GM23338 (cell line): ENCODE measurements at regions not wholly inside any gene's neighbourhood (a gene's known extent, or its start where the extent isn't known, plus 50 kb on each side); places are given as distances from the start of the nearest gene placed in this dataset.

ENCODE experiments used
- ATAC-seq: fragments of 200-7000 bp; cut with Tn5 transposase; 3 replicates; pipeline ENCODE4 v1.9.1; 2020
- DNase-seq: peaks from one replicate; pipeline ENCODE4 v3.0.0-alpha.2; 2015; ENCODE audit warnings: low spot score
- H2AFZ ChIP-seq: fragments of 200-600 bp; sonication (generic); 2 replicates; pipeline ENCODE4 v1.8.0; 2016; ENCODE audit warnings: antibody characterized with exemption, mild to moderate bottlenecking, moderate library complexity
- H3F3A ChIP-seq: fragments of 200-600 bp; sonication (generic); replicated peaks from 2 replicates; pipeline ENCODE4 v1.8.0; 2017; ENCODE audit warnings: antibody characterized with exemption, mixed run types, low read depth
- H3K27ac ChIP-seq: fragments of 200-600 bp; sonication (generic); 2 replicates; pipeline ENCODE4 v1.6.1; 2016; ENCODE audit warnings: low read depth
- H3K27me3 ChIP-seq: fragments of 200-600 bp; sonication (generic); 2 replicates; pipeline ENCODE4 v1.8.0; 2016; ENCODE audit warnings: mild to moderate bottlenecking, mixed run types, moderate library complexity; ENCODE audit not compliant: insufficient read depth
- H3K36me3 ChIP-seq: fragments of 200-600 bp; sonication (generic); 2 replicates; pipeline ENCODE4 v1.8.0; 2016; ENCODE audit warnings: mild to moderate bottlenecking; ENCODE audit not compliant: insufficient read depth
- H3K4me1 ChIP-seq: fragments of 200-600 bp; sonication (generic); 2 replicates; pipeline ENCODE4 v1.8.0; 2016; ENCODE audit warnings: mild to moderate bottlenecking, moderate library complexity; ENCODE audit not compliant: insufficient read depth
- H3K4me2 ChIP-seq: fragments of 200-600 bp; sonication (generic); 2 replicates; pipeline ENCODE4 v1.7.1; 2017; ENCODE audit warnings: mixed run types
- H3K4me3 ChIP-seq: fragments of 200-600 bp; sonication (generic); 2 replicates; pipeline ENCODE4 v1.6.1; 2016; ENCODE audit warnings: mixed run types
- H3K79me2 ChIP-seq: fragments of 200-600 bp; sonication (generic); replicated peaks from 2 replicates; pipeline ENCODE4 v1.8.0; 2017; ENCODE audit warnings: mild to moderate bottlenecking; ENCODE audit not compliant: insufficient read depth
- H3K9me2 ChIP-seq: fragments of 200-600 bp; sonication (generic); 2 replicates; pipeline ENCODE4 v1.8.0; 2017; ENCODE audit not compliant: insufficient read depth
- H4K20me1 ChIP-seq: fragments of 200-600 bp; sonication (generic); replicated peaks from 2 replicates; pipeline ENCODE4 v1.8.0; 2017; ENCODE audit warnings: mild to moderate bottlenecking; ENCODE audit not compliant: insufficient read depth
- H3K27ac Mint-ChIP-seq: 2 replicates; pipeline ENCODE4 v1.8.0; 2020; ENCODE audit warnings: inconsistent platforms, mild to moderate bottlenecking, moderate library complexity, mixed read lengths
- H3K27me3 Mint-ChIP-seq: 3 replicates; pipeline ENCODE4 v1.8.0; 2022; ENCODE audit warnings: low read depth, mild to moderate bottlenecking, moderate library complexity, mixed read lengths, inconsistent platforms; ENCODE audit not compliant: insufficient read depth, poor library complexity
- H3K36me3 Mint-ChIP-seq: 3 replicates; pipeline ENCODE4 v1.8.0; 2021; ENCODE audit warnings: low read depth, mild to moderate bottlenecking, inconsistent platforms, moderate library complexity, mixed read lengths
- H3K4me1 Mint-ChIP-seq: 3 replicates; pipeline ENCODE4 v1.8.0; 2020; ENCODE audit warnings: mild to moderate bottlenecking, inconsistent platforms, mixed read lengths
- H3K4me3 Mint-ChIP-seq: 3 replicates; pipeline ENCODE4 v1.8.0; 2021; ENCODE audit warnings: moderate library complexity, mild to moderate bottlenecking, inconsistent platforms, mixed read lengths
- H3K9me3 Mint-ChIP-seq: 3 replicates; pipeline ENCODE4 v1.8.0; 2020; ENCODE audit warnings: moderate library complexity, mild to moderate bottlenecking, inconsistent platforms, mixed read lengths
- CTCF ChIP-seq, 2 experiments: fragments of 200-600 bp in 1 of 2; sonication (generic) in 1 of 2; conservative IDR thresholded peaks; 2 replicates each; pipeline versions ENCODE4 v1.5.1 to v1.6.1; 2016 to 2017; ENCODE audit warnings: antibody characterized with exemption in 2 of 2, low read depth in 2 of 2, mild to moderate bottlenecking in 2 of 2, moderate library complexity in 1 of 2
- ETS1 ChIP-seq: IDR thresholded peaks from 2 replicates; pipeline ENCODE4 v1.6.1; 2016; ENCODE audit warnings: antibody characterized with exemption
- EZH2 ChIP-seq: fragments of 200-600 bp; sonication (generic); IDR thresholded peaks from one replicate; pipeline ENCODE4 v1.8.0; 2017; ENCODE audit warnings: antibody characterized with exemption, mild to moderate bottlenecking, low read depth; ENCODE audit not compliant: unreplicated experiment
- EZH2phosphoT487 ChIP-seq: fragments of 200-600 bp; sonication (generic); IDR thresholded peaks from one replicate; pipeline ENCODE4 v1.8.1; 2018; ENCODE audit warnings: antibody characterized with exemption; ENCODE audit not compliant: unreplicated experiment
- JUNB ChIP-seq: IDR thresholded peaks from one replicate; pipeline ENCODE4 v1.6.1; 2016; ENCODE audit warnings: antibody characterized with exemption; ENCODE audit not compliant: unreplicated experiment
- NANOG ChIP-seq: IDR thresholded peaks from 2 replicates; pipeline ENCODE4 v1.6.1; 2016; ENCODE audit warnings: antibody characterized with exemption, borderline replicate concordance
- POLR2AphosphoS5 ChIP-seq: IDR thresholded peaks from 2 replicates; pipeline ENCODE4 v1.6.1; 2016; ENCODE audit warnings: antibody characterized with exemption, low read depth
- REST ChIP-seq: IDR thresholded peaks from one replicate; pipeline ENCODE4 v1.6.1; 2018; ENCODE audit warnings: antibody characterized with exemption; ENCODE audit not compliant: unreplicated experiment
- ZNF462 ChIP-seq: fragments of 250-450 bp; sonication (Bioruptor Pico); IDR thresholded peaks from 2 replicates; pipeline ENCODE4 v1.5.0; 2020; ENCODE audit warnings: mild to moderate bottlenecking, moderate library complexity

GRCh38 chr12:88381466-88381865 is 198.8 kb downstream of the KITLG start:
- Histone ChIP-seq H3K4me3 (no peak overlapping the region), H3K27me3 (no peaks in the 10 kb centered on the region), H3K79me2 (no peaks in the 10 kb centered on the region), H2AFZ (no peak overlapping the region), H4K20me1 (no peaks in the 10 kb centered on the region), H3K4me1 (no peaks in the 10 kb centered on the region), H3K27ac (no peak overlapping the region), H3K9me2 (0 out of 2 replicates have a peak, but pooled peaks cover 5% of the 10 kb centered on the region), H3F3A (no peaks in the 10 kb centered on the region), H3K36me3 (no peaks in the 10 kb centered on the region; the same call in 1 of the 2 replicates), H3K4me2 (no peak overlapping the region)
- no peak overlapping the region for H3K27ac Mint-ChIP-seq
- TF ChIP-seq ZNF462 (CRISPR knock-in tag), result no peak
- no peak for TF ChIP-seq EZH2phosphoT487
- TF ChIP-seq EZH2, result no peak
- TF ChIP-seq JUNB, result no peak
- no peak for TF ChIP-seq POLR2AphosphoS5
- TF ChIP-seq REST, result no peak
- TF ChIP-seq ETS1, result no peak
- TF ChIP-seq CTCF (conservative IDR thresholded peaks at IDR 0.05; ENCODE audit: low read depth in 2 of 2), result no peak
- TF ChIP-seq NANOG, result no peak
- no peaks in the 10 kb centered on the region for H3K4me1 Mint-ChIP-seq
- H3K27me3 Mint-ChIP-seq, result no peaks in the 10 kb centered on the region
- H3K4me3 Mint-ChIP-seq, result no peak overlapping the region
- H3K9me3 Mint-ChIP-seq, result no peaks in the 10 kb centered on the region
- no peaks in the 10 kb centered on the region; the same call in 2 of the 3 replicates for H3K36me3 Mint-ChIP-seq
- DNase-seq (no peak), ATAC-seq (no peak)
